Dendritic cell treated with granulocyte-macrophage colony-stimulating factor and Interleukin-4, amounts not matched to agents 40 ng/mL and 50 ng/mL, for 4 days (primary cell): ENCODE measurements at regions not wholly inside any gene's neighbourhood (a gene's known extent, or its start where the extent isn't known, plus 50 kb on each side); places are given as distances from the start of the nearest gene placed in this dataset.
"Not testable (repeated sequence)": the region's sequence is repeated elsewhere in the genome, so short reads cannot be mapped to it uniquely, and the experiment has no call there.

Experiments
- H3K27ac Mint-ChIP-seq: one replicate; pipeline ENCODE4 v1.8.0; 2022; ENCODE audit warnings: mild to moderate bottlenecking, mixed read lengths
- H3K27me3 Mint-ChIP-seq: one replicate; pipeline ENCODE4 v1.8.0; 2022; ENCODE audit warnings: mild to moderate bottlenecking, mixed read lengths
- H3K36me3 Mint-ChIP-seq: one replicate; pipeline ENCODE4 v1.8.0; 2022; ENCODE audit warnings: low read depth, mixed read lengths
- H3K4me1 Mint-ChIP-seq: one replicate; pipeline ENCODE4 v1.8.0; 2022; ENCODE audit warnings: low read depth, mixed read lengths
- H3K4me3 Mint-ChIP-seq: one replicate; pipeline ENCODE4 v1.8.0; 2022; ENCODE audit warnings: mild to moderate bottlenecking, moderate library complexity, mixed read lengths
- H3K9me3 Mint-ChIP-seq: one replicate; pipeline ENCODE4 v1.8.0; 2022; ENCODE audit warnings: mixed read lengths
- intact Hi-C: fragments of 100-400 bp; cut with micrococcal nuclease; formaldehyde crosslinking; loops from one replicate; pipeline ENCODE4 v1.15.0; 2022

- intact Hi-C loops, result no loop called here
- H3K36me3 Mint-ChIP-seq, result no peaks in the 10 kb centered on the region
- no peaks in the 10 kb centered on the region for H3K9me3 Mint-ChIP-seq
- peaks cover 3% of the 10 kb centered on the region for H3K27me3 Mint-ChIP-seq
- no peaks in the 10 kb centered on the region for H3K4me1 Mint-ChIP-seq
- no peak overlapping the region for H3K4me3 Mint-ChIP-seq
- no peak overlapping the region for H3K27ac Mint-ChIP-seq
These were observed 59.7 kb upstream of the RBFOX2 start for GRCh38 chr22:36088292-36088691.

GRCh38 chr22:36087784-36088183 lies 59.2 kb upstream of the RBFOX2 start:
- H3K4me1 Mint-ChIP-seq, result no peaks in the 10 kb centered on the region
- H3K27me3 Mint-ChIP-seq, result peaks cover 7% of the 10 kb centered on the region
- H3K9me3 Mint-ChIP-seq, result no peaks in the 10 kb centered on the region
- no peaks in the 10 kb centered on the region for H3K36me3 Mint-ChIP-seq
- intact Hi-C loops, result no loop called here
- H3K4me3 Mint-ChIP-seq, result no peak overlapping the region
- no peak overlapping the region for H3K27ac Mint-ChIP-seq

GRCh38 chr22:36086629-36087254 lies 58.1 kb upstream of the RBFOX2 start:
- Mint-ChIP-seq H3K4me3 (no peak overlapping the region), H3K36me3 (no peaks in the 10 kb centered on the region), H3K27me3 (peaks cover 12% of the 10 kb centered on the region), H3K9me3 (no peaks in the 10 kb centered on the region), H3K27ac (no peak overlapping the region), H3K4me1 (no peaks in the 10 kb centered on the region)
- intact Hi-C loops, result no loop called here

- Mint-ChIP-seq H3K27ac (no peak overlapping the region), H3K4me1 (no peaks in the 10 kb centered on the region), H3K4me3 (no peak overlapping the region), H3K9me3 (no peaks in the 10 kb centered on the region), H3K27me3 (peaks cover 15% of the 10 kb centered on the region), H3K36me3 (no peaks in the 10 kb centered on the region)
- intact Hi-C loops, result no loop called here
These were observed 57.5 kb upstream of the RBFOX2 start for GRCh38 chr22:36086170-36086490.

GRCh38 chr22:36085476-36086169 lies 57.0 kb upstream of the RBFOX2 start:
- Mint-ChIP-seq H3K9me3 (no peaks in the 10 kb centered on the region), H3K27ac (no peak overlapping the region), H3K36me3 (no peaks in the 10 kb centered on the region), H3K4me3 (no peak overlapping the region), H3K4me1 (no peaks in the 10 kb centered on the region), H3K27me3 (peaks cover 19% of the 10 kb centered on the region)
- intact Hi-C loops, result no loop called here

GRCh38 chr22:36084717-36085116 lies 56.1 kb upstream of the RBFOX2 start:
- H3K27ac Mint-ChIP-seq, result no peak overlapping the region
- H3K4me1 Mint-ChIP-seq, result no peaks in the 10 kb centered on the region
- H3K9me3 Mint-ChIP-seq, result no peaks in the 10 kb centered on the region
- intact Hi-C loops, result no loop called here
- no peaks in the 10 kb centered on the region for H3K36me3 Mint-ChIP-seq
- peaks cover 25% of the 10 kb centered on the region for H3K27me3 Mint-ChIP-seq
- H3K4me3 Mint-ChIP-seq, result no peak overlapping the region

GRCh38 chr22:36083056-36083455 lies 54.4 kb upstream of the RBFOX2 start:
- Mint-ChIP-seq H3K4me1 (no peaks in the 10 kb centered on the region), H3K36me3 (no peaks in the 10 kb centered on the region), H3K4me3 (no peak overlapping the region), H3K27ac (no peak overlapping the region), H3K9me3 (no peaks in the 10 kb centered on the region), H3K27me3 (peaks cover 29% of the 10 kb centered on the region)
- intact Hi-C loops, result no loop called here

- Mint-ChIP-seq H3K4me3 (no peak overlapping the region), H3K27me3 (peaks cover 40% of the 10 kb centered on the region), H3K27ac (no peak overlapping the region), H3K36me3 (no peaks in the 10 kb centered on the region), H3K4me1 (no peaks in the 10 kb centered on the region), H3K9me3 (no peaks in the 10 kb centered on the region)
- intact Hi-C loops, result no loop called here
These were observed 52.4 kb upstream of the RBFOX2 start for GRCh38 chr22:36081023-36081431.

GRCh38 chr22:36080281-36080680 lies 51.7 kb upstream of the RBFOX2 start:
- H3K27ac Mint-ChIP-seq, intact Hi-C loops, H3K4me1 Mint-ChIP-seq, H3K4me3 Mint-ChIP-seq, H3K9me3 Mint-ChIP-seq, H3K36me3 Mint-ChIP-seq: not testable (repeated sequence)
- peaks cover 48% of the 10 kb centered on the region for H3K27me3 Mint-ChIP-seq

GRCh38 chr22:36079041-36079440 lies 50.4 kb upstream of the RBFOX2 start:
- no peaks in the 10 kb centered on the region for H3K36me3 Mint-ChIP-seq
- intact Hi-C loops, result no loop called here
- H3K27ac Mint-ChIP-seq, result no peak overlapping the region
- no peaks in the 10 kb centered on the region for H3K4me1 Mint-ChIP-seq
- H3K9me3 Mint-ChIP-seq, result no peaks in the 10 kb centered on the region
- H3K27me3 Mint-ChIP-seq, result peaks cover 57% of the 10 kb centered on the region
- H3K4me3 Mint-ChIP-seq, result no peak overlapping the region
